NCI-H1694 (cell line): ENCODE measurements at regions not wholly inside any gene's neighbourhood (a gene's known extent, or its start where the extent isn't known, plus 50 kb on each side); places are given as distances from the start of the nearest gene placed in this dataset.
"Not testable (repeated sequence)": the region's sequence is repeated elsewhere in the genome, so short reads cannot be mapped to it uniquely, and the experiment has no call there.

Experiments
- DNase-seq: peaks from one replicate; lab custom pipeline; 2025; lab: John Stamatoyannopoulos, UW

- no peak for DNase-seq
Measured at GRCh38 chr2:109719871-109720270, 74.2 kb upstream of the RGPD5 start.

GRCh38 chr2:109720380-109721106 lies 73.6 kb upstream of the RGPD5 start:
- no peak for DNase-seq

DNA sequence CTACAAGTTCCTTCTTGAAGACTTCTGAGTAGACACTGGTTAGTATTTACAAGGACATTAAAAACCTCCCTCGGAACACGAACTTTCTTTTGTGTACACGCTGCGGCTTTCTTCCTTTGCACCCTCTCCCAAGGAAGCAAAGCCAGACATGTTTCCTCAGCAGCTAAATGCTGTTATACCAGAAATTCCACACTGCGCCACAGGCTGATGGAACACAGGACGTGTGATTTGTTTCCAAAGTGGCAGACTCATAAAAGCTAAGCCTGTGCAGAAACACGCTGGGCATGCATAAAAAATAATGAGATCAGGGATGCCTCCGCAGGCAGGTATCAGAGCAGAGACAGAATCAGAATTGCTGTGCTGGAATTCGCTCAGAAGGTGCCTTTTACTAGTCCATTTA lies 73.0 kb upstream of the RGPD5 start:
- no peak for DNase-seq

- no peak for DNase-seq
Measured at GRCh38 chr2:109721626-109722025, 72.5 kb upstream of the RGPD5 start.

GRCh38 chr2:109722026-109722425 lies 72.1 kb upstream of the RGPD5 start:
- DNase-seq: no peak

- DNase-seq: not testable (repeated sequence)
Measured at GRCh38 chr2:109722640-109723039, 71.5 kb upstream of the RGPD5 start.

GRCh38 chr2:109723153-109723552 lies 71.0 kb upstream of the RGPD5 start:
- not testable (repeated sequence) for DNase-seq

DNA sequence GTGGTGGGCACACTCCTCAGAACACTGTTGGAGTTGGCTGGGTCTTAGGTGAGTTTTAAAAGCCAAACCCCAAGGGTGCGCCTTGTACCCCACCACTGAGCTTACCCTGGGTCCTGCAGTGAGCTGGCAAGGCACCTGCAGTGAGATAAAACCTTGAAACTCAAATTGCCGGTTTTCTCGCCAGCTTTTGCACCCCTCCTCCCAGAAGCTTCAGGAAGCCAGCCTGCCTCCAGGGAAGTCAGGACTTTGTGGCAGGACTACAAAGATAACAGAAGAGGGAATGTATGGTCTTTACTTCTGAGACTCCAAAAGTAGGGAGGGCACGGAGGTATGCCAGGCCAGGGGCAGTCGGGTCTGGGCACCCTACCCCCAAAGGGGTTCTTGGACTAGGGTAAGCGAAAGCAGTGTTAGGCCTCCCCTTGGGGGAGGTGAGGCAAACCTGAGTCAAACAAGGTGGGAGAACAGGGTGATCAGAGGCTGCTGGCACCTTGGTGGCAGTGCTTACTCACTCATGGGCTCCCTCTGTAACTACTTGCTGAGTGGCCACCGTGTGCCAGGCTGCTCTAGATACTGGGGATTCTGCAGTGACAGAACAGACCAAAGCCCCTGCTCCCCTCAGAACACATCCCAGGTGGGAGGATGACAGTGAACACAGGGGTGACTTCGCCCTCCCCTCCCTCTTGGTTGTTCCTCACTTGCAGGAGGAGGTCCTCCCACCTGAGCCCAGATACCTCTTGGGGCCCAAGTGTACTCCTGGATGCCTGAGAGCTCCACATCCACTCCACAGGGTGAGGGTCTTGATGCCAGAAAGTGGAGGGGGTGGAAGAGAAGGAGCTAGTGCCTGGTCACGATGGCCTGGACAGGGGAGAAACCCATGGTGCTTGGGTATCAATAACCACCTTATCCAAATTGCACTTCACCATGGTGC lies 69.3 kb upstream of the RGPD5 start:
- no peak for DNase-seq

DNA sequence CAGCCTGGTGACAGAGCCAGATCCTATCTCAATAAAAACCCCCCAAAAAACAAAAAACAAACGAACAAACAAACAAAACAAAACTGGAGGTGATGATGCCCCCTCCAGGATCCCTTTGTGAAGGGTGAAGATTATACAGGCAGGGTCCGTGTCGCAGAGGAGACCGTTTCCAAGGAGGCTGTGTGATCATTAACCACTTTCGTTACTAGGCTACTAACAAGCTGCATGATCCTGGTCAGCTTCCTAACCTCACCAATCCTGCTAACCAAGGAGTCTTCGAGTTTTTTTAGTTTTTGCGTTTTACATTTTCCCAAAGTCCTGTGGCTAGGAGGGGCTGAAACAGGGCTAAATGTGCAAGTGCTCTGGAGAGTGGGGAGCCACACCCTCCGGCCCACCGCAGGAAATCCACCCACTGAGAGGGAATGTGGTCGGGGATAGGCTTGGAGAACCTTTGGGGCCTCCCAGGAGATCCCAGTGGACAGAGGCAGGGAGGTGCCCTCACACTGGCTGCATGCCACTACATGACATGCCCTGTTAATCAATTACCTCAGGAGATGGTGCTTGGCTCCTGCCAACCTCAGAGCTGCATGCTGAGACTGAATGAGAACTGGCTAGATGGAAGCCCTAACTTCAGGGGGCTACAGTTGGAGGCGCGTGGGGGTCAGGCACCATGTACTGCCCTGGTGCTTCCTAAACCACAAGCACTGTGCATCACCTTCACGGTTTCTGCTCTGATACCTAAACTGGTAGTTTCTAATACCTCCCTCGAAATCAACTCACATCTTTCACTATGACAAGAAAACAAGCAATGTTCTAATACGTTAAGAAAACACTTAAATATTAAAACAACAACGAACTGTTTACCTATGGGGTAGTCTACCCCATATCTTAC lies 67.5 kb upstream of the RGPD5 start:
- no peak for DNase-seq

DNA sequence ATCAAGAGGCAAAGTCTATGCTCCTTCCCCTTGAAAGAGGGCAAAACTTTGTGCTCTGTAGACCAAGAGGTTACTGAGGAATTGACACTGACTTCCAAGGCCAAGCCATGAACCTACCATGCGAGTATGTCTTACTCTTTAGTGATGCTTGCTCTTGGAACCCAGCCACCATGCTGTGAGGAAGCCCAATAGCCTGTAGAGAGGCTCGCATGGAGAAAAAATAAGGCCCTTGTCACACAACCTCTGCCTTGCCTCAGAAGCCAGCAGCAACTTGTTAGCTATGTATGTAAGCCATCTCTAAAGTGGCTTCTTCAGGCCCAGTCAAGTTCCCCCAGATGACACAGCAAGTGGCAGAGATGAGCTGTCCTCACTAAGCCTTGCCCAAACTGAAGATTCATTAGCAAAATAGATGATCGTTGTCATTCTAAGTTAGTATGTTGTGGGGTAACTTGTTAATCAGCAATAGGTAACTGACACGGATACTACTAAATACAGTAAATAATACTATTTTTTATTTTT lies 66.1 kb upstream of the RGPD5 start:
- no peak for DNase-seq

- not testable (repeated sequence) for DNase-seq
Measured at GRCh38 chr2:109733746-109734145, 60.4 kb upstream of the RGPD5 start.

DNA sequence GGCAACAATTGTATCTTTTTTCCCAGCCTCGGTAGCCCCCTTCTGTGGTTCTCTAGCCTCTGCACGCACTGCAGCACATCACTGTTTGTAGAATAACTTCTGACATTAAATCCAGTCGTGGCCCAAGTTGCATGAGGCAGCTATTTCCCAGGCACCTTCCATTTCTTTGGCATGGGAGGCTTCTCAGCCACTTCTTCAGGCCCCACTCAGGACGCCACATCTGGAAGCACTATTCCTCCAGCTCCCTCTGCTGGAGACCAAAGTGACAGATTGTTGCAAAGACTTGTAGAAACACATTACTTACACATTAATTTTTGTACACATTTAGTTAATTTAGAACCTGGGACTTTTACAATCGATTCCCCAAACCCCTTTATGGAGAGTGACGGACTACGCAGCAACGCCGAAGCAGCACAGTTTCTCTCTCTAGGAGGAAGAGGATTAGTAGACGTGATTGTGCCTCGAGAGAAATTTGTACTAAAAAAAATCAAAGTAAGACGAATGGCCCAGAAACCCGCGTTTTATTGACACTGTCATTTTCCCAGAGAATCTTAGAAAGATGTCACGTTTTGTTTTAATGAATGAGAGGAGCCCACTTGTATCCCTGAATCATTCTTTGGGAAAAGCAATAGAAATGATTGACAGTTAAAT lies 57.8 kb upstream of the RGPD5 start:
- DNase-seq: peak; percentile 70
